ENCODE measurements at regions not wholly inside any gene's neighbourhood (a gene's known extent, or its start where the extent isn't known, plus 50 kb on each side); places are given as distances from the start of the nearest gene placed in this dataset.
"Not testable (repeated sequence)": the region's sequence is repeated elsewhere in the genome, so short reads cannot be mapped to it uniquely, and the experiment has no call there.

GRCh38 chr1:121519042-121519755 lies 334.4 kb downstream of the SRGAP2C start:
- DNase-seq, result peak; percentile 90

GRCh38 chr1:121519756-121520286 lies 335.0 kb downstream of the SRGAP2C start:
- peak; percentile 7 for DNase-seq

GRCh38 chr1:121522061-121522759 lies 337.4 kb downstream of the SRGAP2C start:
- no peak for DNase-seq

- not testable (repeated sequence) for DNase-seq
Measured at GRCh38 chr1:121523112-121523511, 338.3 kb downstream of the SRGAP2C start.

- no peak for DNase-seq
Measured at GRCh38 chr1:121525355-121525754, 340.6 kb downstream of the SRGAP2C start.

GRCh38 chr1:121528958-121529357 lies 344.2 kb downstream of the SRGAP2C start:
- not testable (repeated sequence) for DNase-seq

- not testable (repeated sequence) for DNase-seq
Measured at GRCh38 chr1:121530026-121530425, 345.3 kb downstream of the SRGAP2C start.

GRCh38 chr1:121531747-121532146 lies 347.0 kb downstream of the SRGAP2C start:
- not testable (repeated sequence) for DNase-seq

- not testable (repeated sequence) for DNase-seq
Measured at GRCh38 chr1:121538148-121538547, 353.4 kb downstream of the SRGAP2C start.

GRCh38 chr1:121538943-121539575 lies 354.3 kb downstream of the SRGAP2C start:
- no peak for DNase-seq

- DNase-seq, result not testable (repeated sequence)
Measured at GRCh38 chr1:121543988-121544387, 359.2 kb downstream of the SRGAP2C start.

- no peak for DNase-seq
Measured at GRCh38 chr1:121544500-121544899, 359.7 kb downstream of the SRGAP2C start.

GRCh38 chr1:121545899-121546298 lies 361.1 kb downstream of the SRGAP2C start:
- not testable (repeated sequence) for DNase-seq

GRCh38 chr1:121546830-121547591 lies 362.2 kb downstream of the SRGAP2C start:
- no peak for DNase-seq

- not testable (repeated sequence) for DNase-seq
Measured at GRCh38 chr1:121547726-121548125, 363.0 kb downstream of the SRGAP2C start.

- DNase-seq, result not testable (repeated sequence)
Measured at GRCh38 chr1:121550817-121551216, 366.0 kb downstream of the SRGAP2C start.

- peak; percentile 25 for DNase-seq
Measured at GRCh38 chr1:121551491-121551890, 366.7 kb downstream of the SRGAP2C start.

- not testable (repeated sequence) for DNase-seq
Measured at GRCh38 chr1:121556560-121556959, 371.8 kb downstream of the SRGAP2C start.

- DNase-seq, result not testable (repeated sequence)
Measured at GRCh38 chr1:121558034-121558433, 373.3 kb downstream of the SRGAP2C start.

- no peak for DNase-seq
Measured at GRCh38 chr1:121558514-121558913, 373.7 kb downstream of the SRGAP2C start.

- no peak for DNase-seq
Measured at GRCh38 chr1:121566346-121566745, 381.6 kb downstream of the SRGAP2C start.

GRCh38 chr1:121569428-121569827 lies 384.7 kb downstream of the SRGAP2C start:
- no peak for DNase-seq

All from CD4-positive, alpha-beta T cell treated with Interleukin-6 for 4 hours (primary cell).